Liver (tissue), 8 donors: ENCODE measurements at regions not wholly inside any gene's neighbourhood (a gene's known extent, or its start where the extent isn't known, plus 50 kb on each side); places are given as distances from the start of the nearest gene placed in this dataset.

Source experiments
- DNase-seq: peaks from one replicate; pipeline ENCODE4 v3.0.0-alpha.2; 2017; ENCODE audit warnings: low spot score
- H3K27ac ChIP-seq, 2 donors: one replicate each; pipeline ENCODE4 v1.7.0; 2013; ENCODE audit warnings: inconsistent platforms in 2 of 2, low read length in 2 of 2, control low read depth in 1 of 2, low read depth in 1 of 2, mild to moderate bottlenecking in 1 of 2
- H3K27me3 ChIP-seq, 4 donors: one replicate each; pipeline versions ENCODE4 v1.6.1 to v1.7.0; 2013; ENCODE audit warnings: low read length in 3 of 4, inconsistent platforms in 1 of 4, mild to moderate bottlenecking in 1 of 4, moderate library complexity in 1 of 4; ENCODE audit not compliant: control insufficient read depth in 4 of 4, insufficient read depth in 4 of 4
- H3K36me3 ChIP-seq, 4 donors: one replicate each; pipeline versions ENCODE4 v1.6.1 to v1.7.0; 2013; ENCODE audit warnings: low read length in 3 of 4, mild to moderate bottlenecking in 3 of 4, low read depth in 1 of 4, moderate library complexity in 1 of 4; ENCODE audit not compliant: control insufficient read depth in 4 of 4, insufficient read depth in 3 of 4
- H3K4me1 ChIP-seq, 4 donors: one replicate each; pipeline versions ENCODE4 v1.6.1 to v1.7.0; 2013; ENCODE audit warnings: low read length in 3 of 4, mild to moderate bottlenecking in 3 of 4, moderate library complexity in 1 of 4; ENCODE audit not compliant: control insufficient read depth in 4 of 4, insufficient read depth in 4 of 4
- H3K4me3 ChIP-seq, 3 donors: one replicate each; pipeline versions ENCODE4 v1.6.1 to v1.7.0; 2013; ENCODE audit warnings: low read length in 3 of 3, control low read depth in 1 of 3, low read depth in 1 of 3, mild to moderate bottlenecking in 1 of 3
- H3K9ac ChIP-seq, 2 donors: one replicate each; pipeline ENCODE4 v1.7.0; 2013; ENCODE audit warnings: low read length in 2 of 2, mild to moderate bottlenecking in 2 of 2, moderate library complexity in 2 of 2, control low read depth in 1 of 2, low read depth in 1 of 2
- H3K9me3 ChIP-seq, 4 donors: one replicate each; pipeline versions ENCODE4 v1.6.1 to v1.7.0; 2013; ENCODE audit warnings: low read length in 3 of 4; ENCODE audit not compliant: control insufficient read depth in 4 of 4
- GABPA ChIP-seq, 2 donors: IDR thresholded peaks in 1 of 2; conservative IDR thresholded peaks in 1 of 2; 2 replicates each; pipeline ENCODE4 v1.6.1; 2016; ENCODE audit warnings: antibody characterized with exemption in 2 of 2, mild to moderate bottlenecking in 1 of 2, moderate library complexity in 1 of 2
- HNF4G ChIP-seq: IDR thresholded peaks from 2 replicates; pipeline ENCODE4 v1.6.1; 2016; ENCODE audit warnings: antibody characterized with exemption
- JUND ChIP-seq, 2 donors: IDR thresholded peaks; 2 replicates each; pipeline ENCODE4 v1.6.1; 2016; ENCODE audit warnings: antibody characterized with exemption in 2 of 2
- NR2F2 ChIP-seq: IDR thresholded peaks from 2 replicates; pipeline ENCODE4 v1.6.1; 2016; ENCODE audit warnings: antibody characterized with exemption
- RAD21 ChIP-seq, 2 donors: IDR thresholded peaks; 2 replicates each; pipeline ENCODE4 v1.6.1; 2016; ENCODE audit warnings: antibody characterized with exemption in 2 of 2, mild to moderate bottlenecking in 2 of 2
- RXRA ChIP-seq, 2 donors: IDR thresholded peaks; 2 replicates each; pipeline ENCODE4 v1.6.1; 2017 to 2018; ENCODE audit warnings: antibody characterized with exemption in 2 of 2, mild to moderate bottlenecking in 1 of 2
- SP1 ChIP-seq: IDR thresholded peaks from 2 replicates; pipeline ENCODE4 v1.6.1; 2018; ENCODE audit warnings: antibody characterized with exemption, mild to moderate bottlenecking
- TAF1 ChIP-seq: conservative IDR thresholded peaks from 2 replicates; pipeline ENCODE4 v1.6.1; 2016; ENCODE audit warnings: antibody characterized with exemption, mild to moderate bottlenecking
- YY1 ChIP-seq: IDR thresholded peaks from 2 replicates; pipeline ENCODE4 v1.6.1; 2016; ENCODE audit warnings: antibody characterized with exemption, mild to moderate bottlenecking
- WGBS: extraction: QIAGEN DNeasy Blood & Tissue Kit; methylation state at CpG from one replicate; pipeline ENCODE4 v1.1.7; 2013; 5-methylcytosine and 5-hydroxymethylcytosine counted together
- TF ChIP-seq, protein P1 (sequence below): IDR thresholded peaks from 2 replicates; pipeline ENCODE4 v1.6.1; 2016; ENCODE audit warnings: antibody characterized with exemption
- TF ChIP-seq, protein P2 (sequence below): fragments of 150-350 bp; IDR thresholded peaks from 2 replicates; pipeline ENCODE4 v1.5.1; 2017; ENCODE audit warnings: improper control_type of control experiment, low read depth, low read length; ENCODE audit not compliant: missing input control
- TF ChIP-seq, protein P3 (sequence below): IDR thresholded peaks from 2 replicates; pipeline ENCODE4 v1.6.1; 2016; ENCODE audit warnings: antibody characterized with exemption, mild to moderate bottlenecking
- TF ChIP-seq, protein P4 (sequence below): IDR thresholded peaks from 2 replicates; pipeline ENCODE4 v1.6.1; 2016; ENCODE audit warnings: antibody characterized with exemption
- TF ChIP-seq, protein P5 (sequence below): IDR thresholded peaks from 2 replicates; pipeline ENCODE4 v1.6.1; 2016; ENCODE audit warnings: antibody characterized with exemption
- donor health status: healthy.
- donor health status: healthy.
- donor health status: healthy.
- donor health status: healthy.
- donor health status: healthy.

DNA sequence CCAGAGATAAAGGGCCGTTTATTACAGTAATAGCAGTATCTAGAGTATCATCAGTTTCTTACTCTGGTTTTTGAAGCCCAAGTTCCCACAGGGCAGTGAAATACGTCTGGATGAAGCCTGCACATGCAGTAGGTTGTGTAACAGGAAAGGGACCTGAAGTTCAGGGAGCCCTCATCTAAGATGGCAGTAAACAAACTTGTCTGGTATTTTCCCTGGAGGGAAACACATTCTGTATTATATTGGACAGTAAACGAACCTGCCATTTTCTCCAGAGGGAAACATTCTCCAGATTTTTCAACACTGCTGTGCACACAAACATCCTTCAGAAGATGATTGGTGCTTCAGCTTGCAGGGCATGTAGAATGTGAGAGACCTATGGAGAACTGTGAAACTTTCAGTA lies 189.9 kb downstream of the TFEC start:
- DNase-seq: no peak
- Histone ChIP-seq H3K9ac (no peak overlapping the region), H3K27me3 (peaks cover 0 to 4% (median 0%) of the 10 kb centered on the region in 4 donors), H3K4me3 (no peak overlapping the region), H3K27ac (no peak overlapping the region), H3K4me1 (no peaks in the 10 kb centered on the region), H3K36me3 (no peaks in the 10 kb centered on the region), H3K9me3 (no peaks in the 10 kb centered on the region)
- 22% methylated on average over 3 of the region's 3 CpGs for WGBS
- TF ChIP-seq YY1 (no peak), NR2F2 (no peak), TAF1 (no peak), RAD21 (IDR thresholded peaks at IDR 0.05) (no peak)
- TF ChIP-seq, protein P1, sequence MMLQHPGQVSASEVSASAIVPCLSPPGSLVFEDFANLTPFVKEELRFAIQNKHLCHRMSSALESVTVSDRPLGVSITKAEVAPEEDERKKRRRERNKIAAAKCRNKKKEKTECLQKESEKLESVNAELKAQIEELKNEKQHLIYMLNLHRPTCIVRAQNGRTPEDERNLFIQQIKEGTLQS: no peak

DNA sequence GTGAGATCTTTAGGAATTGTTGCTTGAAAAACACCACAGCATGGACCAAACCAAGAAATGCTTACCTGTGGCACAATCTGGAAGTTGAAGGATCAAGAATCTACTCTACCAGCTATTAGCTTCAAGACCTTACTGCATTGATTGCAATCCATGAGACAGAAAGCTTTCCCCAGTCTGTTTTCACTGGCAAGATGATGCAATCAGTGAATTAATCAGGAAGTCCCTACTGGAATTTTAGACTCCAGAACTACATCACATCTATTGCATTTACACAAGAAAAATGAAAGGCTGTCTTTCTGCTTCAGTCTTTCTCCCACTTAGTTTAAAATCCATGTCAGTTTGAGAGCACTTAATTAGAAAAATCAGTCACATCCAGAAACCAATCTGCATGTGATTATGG lies 191.7 kb downstream of the TFEC start:
- Histone ChIP-seq H3K27ac (no peak overlapping the region), H3K4me3 (no peak overlapping the region), H3K4me1 (no peaks in the 10 kb centered on the region), H3K36me3 (no peaks in the 10 kb centered on the region), H3K27me3 (peaks cover 0 to 4% (median 0%) of the 10 kb centered on the region in 4 donors), H3K9me3 (no peaks in the 10 kb centered on the region), H3K9ac (no peak overlapping the region)
- TF ChIP-seq, protein P2, sequence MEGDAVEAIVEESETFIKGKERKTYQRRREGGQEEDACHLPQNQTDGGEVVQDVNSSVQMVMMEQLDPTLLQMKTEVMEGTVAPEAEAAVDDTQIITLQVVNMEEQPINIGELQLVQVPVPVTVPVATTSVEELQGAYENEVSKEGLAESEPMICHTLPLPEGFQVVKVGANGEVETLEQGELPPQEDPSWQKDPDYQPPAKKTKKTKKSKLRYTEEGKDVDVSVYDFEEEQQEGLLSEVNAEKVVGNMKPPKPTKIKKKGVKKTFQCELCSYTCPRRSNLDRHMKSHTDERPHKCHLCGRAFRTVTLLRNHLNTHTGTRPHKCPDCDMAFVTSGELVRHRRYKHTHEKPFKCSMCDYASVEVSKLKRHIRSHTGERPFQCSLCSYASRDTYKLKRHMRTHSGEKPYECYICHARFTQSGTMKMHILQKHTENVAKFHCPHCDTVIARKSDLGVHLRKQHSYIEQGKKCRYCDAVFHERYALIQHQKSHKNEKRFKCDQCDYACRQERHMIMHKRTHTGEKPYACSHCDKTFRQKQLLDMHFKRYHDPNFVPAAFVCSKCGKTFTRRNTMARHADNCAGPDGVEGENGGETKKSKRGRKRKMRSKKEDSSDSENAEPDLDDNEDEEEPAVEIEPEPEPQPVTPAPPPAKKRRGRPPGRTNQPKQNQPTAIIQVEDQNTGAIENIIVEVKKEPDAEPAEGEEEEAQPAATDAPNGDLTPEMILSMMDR: no peak
- TF ChIP-seq, protein P3, sequence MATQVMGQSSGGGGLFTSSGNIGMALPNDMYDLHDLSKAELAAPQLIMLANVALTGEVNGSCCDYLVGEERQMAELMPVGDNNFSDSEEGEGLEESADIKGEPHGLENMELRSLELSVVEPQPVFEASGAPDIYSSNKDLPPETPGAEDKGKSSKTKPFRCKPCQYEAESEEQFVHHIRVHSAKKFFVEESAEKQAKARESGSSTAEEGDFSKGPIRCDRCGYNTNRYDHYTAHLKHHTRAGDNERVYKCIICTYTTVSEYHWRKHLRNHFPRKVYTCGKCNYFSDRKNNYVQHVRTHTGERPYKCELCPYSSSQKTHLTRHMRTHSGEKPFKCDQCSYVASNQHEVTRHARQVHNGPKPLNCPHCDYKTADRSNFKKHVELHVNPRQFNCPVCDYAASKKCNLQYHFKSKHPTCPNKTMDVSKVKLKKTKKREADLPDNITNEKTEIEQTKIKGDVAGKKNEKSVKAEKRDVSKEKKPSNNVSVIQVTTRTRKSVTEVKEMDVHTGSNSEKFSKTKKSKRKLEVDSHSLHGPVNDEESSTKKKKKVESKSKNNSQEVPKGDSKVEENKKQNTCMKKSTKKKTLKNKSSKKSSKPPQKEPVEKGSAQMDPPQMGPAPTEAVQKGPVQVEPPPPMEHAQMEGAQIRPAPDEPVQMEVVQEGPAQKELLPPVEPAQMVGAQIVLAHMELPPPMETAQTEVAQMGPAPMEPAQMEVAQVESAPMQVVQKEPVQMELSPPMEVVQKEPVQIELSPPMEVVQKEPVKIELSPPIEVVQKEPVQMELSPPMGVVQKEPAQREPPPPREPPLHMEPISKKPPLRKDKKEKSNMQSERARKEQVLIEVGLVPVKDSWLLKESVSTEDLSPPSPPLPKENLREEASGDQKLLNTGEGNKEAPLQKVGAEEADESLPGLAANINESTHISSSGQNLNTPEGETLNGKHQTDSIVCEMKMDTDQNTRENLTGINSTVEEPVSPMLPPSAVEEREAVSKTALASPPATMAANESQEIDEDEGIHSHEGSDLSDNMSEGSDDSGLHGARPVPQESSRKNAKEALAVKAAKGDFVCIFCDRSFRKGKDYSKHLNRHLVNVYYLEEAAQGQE: no peak
- TF ChIP-seq, protein P4, sequence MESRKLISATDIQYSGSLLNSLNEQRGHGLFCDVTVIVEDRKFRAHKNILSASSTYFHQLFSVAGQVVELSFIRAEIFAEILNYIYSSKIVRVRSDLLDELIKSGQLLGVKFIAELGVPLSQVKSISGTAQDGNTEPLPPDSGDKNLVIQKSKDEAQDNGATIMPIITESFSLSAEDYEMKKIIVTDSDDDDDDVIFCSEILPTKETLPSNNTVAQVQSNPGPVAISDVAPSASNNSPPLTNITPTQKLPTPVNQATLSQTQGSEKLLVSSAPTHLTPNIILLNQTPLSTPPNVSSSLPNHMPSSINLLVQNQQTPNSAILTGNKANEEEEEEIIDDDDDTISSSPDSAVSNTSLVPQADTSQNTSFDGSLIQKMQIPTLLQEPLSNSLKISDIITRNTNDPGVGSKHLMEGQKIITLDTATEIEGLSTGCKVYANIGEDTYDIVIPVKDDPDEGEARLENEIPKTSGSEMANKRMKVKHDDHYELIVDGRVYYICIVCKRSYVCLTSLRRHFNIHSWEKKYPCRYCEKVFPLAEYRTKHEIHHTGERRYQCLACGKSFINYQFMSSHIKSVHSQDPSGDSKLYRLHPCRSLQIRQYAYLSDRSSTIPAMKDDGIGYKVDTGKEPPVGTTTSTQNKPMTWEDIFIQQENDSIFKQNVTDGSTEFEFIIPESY: no peak
- TF ChIP-seq JUND (IDR thresholded peaks at IDR 0.05) (no peak), HNF4G (no peak), YY1 (no peak), SP1 (no peak), GABPA (IDR thresholded peaks at IDR 0.05 in 1 of 2, conservative IDR thresholded peaks at IDR 0.05 in 1 of 2) (no peak), NR2F2 (no peak), RAD21 (IDR thresholded peaks at IDR 0.05) (no peak), RXRA (IDR thresholded peaks at IDR 0.05) (no peak)
- TF ChIP-seq, protein P1: no peak
- TF ChIP-seq, protein P5, sequence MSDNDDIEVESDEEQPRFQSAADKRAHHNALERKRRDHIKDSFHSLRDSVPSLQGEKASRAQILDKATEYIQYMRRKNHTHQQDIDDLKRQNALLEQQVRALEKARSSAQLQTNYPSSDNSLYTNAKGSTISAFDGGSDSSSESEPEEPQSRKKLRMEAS: no peak
- DNase-seq: no peak
